Heart left ventricle (tissue), 13 donors: ENCODE measurements at regions not wholly inside any gene's neighbourhood (a gene's known extent, or its start where the extent isn't known, plus 50 kb on each side); places are given as distances from the start of the nearest gene placed in this dataset.

Source experiments
- POLR2A ChIP-seq, 2 donors: fragments of 450-650 bp; IDR thresholded peaks; one replicate each; pipeline ENCODE4 v1.6.1; 2017; ENCODE audit warnings: antibody characterized with exemption in 2 of 2, mild to moderate bottlenecking in 2 of 2, moderate library complexity in 2 of 2
- TF ChIP-seq, protein P1 (sequence below), 12 donors: fragments of 200-600 bp; sonication (generic) in 4 of 12; IDR thresholded peaks; one replicate each; pipeline versions ENCODE4 v1.5.0 to v1.8.0; 2018 to 2022; ENCODE audit warnings: antibody characterized with exemption in 12 of 12, mild to moderate bottlenecking in 5 of 12
- donor health status: ischemic (EF 13 %, LVEDD 7.1; RV severe dilation, severe dysfunction).
- donor health status: DM: no; HTN: yes; CAD: no.
- donor health status: DM: no; HTN: no; CAD: no.
- donor health status: ischemic (EF 25% LVEDD 6.9; RV normal size, moderate dysfunction).
- donor health status: ischemic (EF 25% LVEDD 5.7; RV mildly dilated, moderate dysfunction).
- donor health status: ischemic (EF 35%, LVEDD 5.7; RV mildly dilated, moderate dysfunction).
- donor health status: nonischemic (EF 11% LVEDD 7.7; RV severe dilation, severe dysfunction).
- donor health status: DM: yes; HTN: yes; CAD: no.
- donor health status: PGD.
- donor health status: ischemic (EF 29% LVEDD 5.4; RV normal size, mild dysfunction).
- donor health status: nonischemic (EF 23%, LVEDD 6.1; RV moderate dilation, normal function).

GRCh38 chr5:167821151-167821550 lies 470.3 kb upstream of the WWC1 start:
- TF ChIP-seq, protein P1, sequence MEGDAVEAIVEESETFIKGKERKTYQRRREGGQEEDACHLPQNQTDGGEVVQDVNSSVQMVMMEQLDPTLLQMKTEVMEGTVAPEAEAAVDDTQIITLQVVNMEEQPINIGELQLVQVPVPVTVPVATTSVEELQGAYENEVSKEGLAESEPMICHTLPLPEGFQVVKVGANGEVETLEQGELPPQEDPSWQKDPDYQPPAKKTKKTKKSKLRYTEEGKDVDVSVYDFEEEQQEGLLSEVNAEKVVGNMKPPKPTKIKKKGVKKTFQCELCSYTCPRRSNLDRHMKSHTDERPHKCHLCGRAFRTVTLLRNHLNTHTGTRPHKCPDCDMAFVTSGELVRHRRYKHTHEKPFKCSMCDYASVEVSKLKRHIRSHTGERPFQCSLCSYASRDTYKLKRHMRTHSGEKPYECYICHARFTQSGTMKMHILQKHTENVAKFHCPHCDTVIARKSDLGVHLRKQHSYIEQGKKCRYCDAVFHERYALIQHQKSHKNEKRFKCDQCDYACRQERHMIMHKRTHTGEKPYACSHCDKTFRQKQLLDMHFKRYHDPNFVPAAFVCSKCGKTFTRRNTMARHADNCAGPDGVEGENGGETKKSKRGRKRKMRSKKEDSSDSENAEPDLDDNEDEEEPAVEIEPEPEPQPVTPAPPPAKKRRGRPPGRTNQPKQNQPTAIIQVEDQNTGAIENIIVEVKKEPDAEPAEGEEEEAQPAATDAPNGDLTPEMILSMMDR (IDR thresholded peaks at IDR 0.05), result no peak
- no peak for TF ChIP-seq POLR2A (IDR thresholded peaks at IDR 0.05)
